ENCODE measurements at regions not wholly inside any gene's neighbourhood (a gene's known extent, or its start where the extent isn't known, plus 50 kb on each side); places are given as distances from the start of the nearest gene placed in this dataset.

- no peak for FAIRE-seq
These were observed 110.1 kb upstream of the VEGFC start for GRCh38 chr4:176902710-176903323.

GRCh38 chr4:176906709-176907108, 114.0 kb upstream of the VEGFC start:
- no peak for FAIRE-seq

GRCh38 chr4:176910646-176911045, 117.9 kb upstream of the VEGFC start:
- no peak for FAIRE-seq

GRCh38 chr4:176919631-176920030, 126.9 kb upstream of the VEGFC start:
- FAIRE-seq, result no peak

- no peak for FAIRE-seq
These were observed 128.0 kb upstream of the VEGFC start for GRCh38 chr4:176920694-176921093.

GRCh38 chr4:176921256-176921655, 128.5 kb upstream of the VEGFC start:
- no peak for FAIRE-seq

- no peak for FAIRE-seq
These were observed 131.5 kb upstream of the VEGFC start for GRCh38 chr4:176924238-176924637.

GRCh38 chr4:176925962-176926361, 133.2 kb upstream of the VEGFC start:
- FAIRE-seq, result no peak

GRCh38 chr4:176927117-176927516, 134.4 kb upstream of the VEGFC start:
- FAIRE-seq, result no peak

- FAIRE-seq, result no peak
These were observed 134.9 kb upstream of the VEGFC start for GRCh38 chr4:176927664-176928063.

GRCh38 chr4:176939445-176939844, 146.7 kb upstream of the VEGFC start:
- no peak for FAIRE-seq

- FAIRE-seq, result no peak
These were observed 152.6 kb upstream of the VEGFC start for GRCh38 chr4:176945334-176945733.

GRCh38 chr4:176949029-176949428, 156.3 kb upstream of the VEGFC start:
- FAIRE-seq, result no peak

GRCh38 chr4:176953021-176953420, 160.3 kb upstream of the VEGFC start:
- no peak for FAIRE-seq

- no peak for FAIRE-seq
These were observed 164.8 kb upstream of the VEGFC start for GRCh38 chr4:176957353-176958118.

GRCh38 chr4:176959980-176960379, 167.3 kb upstream of the VEGFC start:
- no peak for FAIRE-seq

- no peak for FAIRE-seq
These were observed 170.4 kb upstream of the VEGFC start for GRCh38 chr4:176963121-176963520.

GRCh38 chr4:176964116-176964691, 171.5 kb upstream of the VEGFC start:
- no peak for FAIRE-seq

- no peak for FAIRE-seq
These were observed 174.9 kb upstream of the VEGFC start for GRCh38 chr4:176967586-176967985.

GRCh38 chr4:176968094-176968493, 175.4 kb upstream of the VEGFC start:
- FAIRE-seq, result no peak

GRCh38 chr4:176969011-176969410, 176.3 kb upstream of the VEGFC start:
- FAIRE-seq, result no peak

GRCh38 chr4:176970853-176971252, 178.1 kb upstream of the VEGFC start:
- FAIRE-seq, result no peak

- no peak for FAIRE-seq
These were observed 178.9 kb upstream of the VEGFC start for GRCh38 chr4:176971576-176972115.

GRCh38 chr4:176979416-176979815, 186.7 kb upstream of the VEGFC start:
- FAIRE-seq, result no peak
